H54 (cell line): ENCODE measurements at regions not wholly inside any gene's neighbourhood (a gene's known extent, or its start where the extent isn't known, plus 50 kb on each side); places are given as distances from the start of the nearest gene placed in this dataset.
"Not testable (repeated sequence)": the region's sequence is repeated elsewhere in the genome, so short reads cannot be mapped to it uniquely, and the experiment has no call there.

Experiments used
- DNase-seq: peaks from one replicate; pipeline ENCODE4 v3.0.0; 2011; ENCODE audit warnings: low spot score, mixed read lengths; ENCODE audit not compliant: insufficient read length
- FAIRE-seq: peaks from 3 replicates; lab custom pipeline; 2011; peaks lifted over from hg19 to GRCh38; lab: Jason Lieb, UNC
- POLR2A ChIP-seq: IDR thresholded peaks from 2 replicates; pipeline ENCODE4 v1.6.1; 2011; ENCODE audit warnings: low read depth, mild to moderate bottlenecking, low read length

DNA sequence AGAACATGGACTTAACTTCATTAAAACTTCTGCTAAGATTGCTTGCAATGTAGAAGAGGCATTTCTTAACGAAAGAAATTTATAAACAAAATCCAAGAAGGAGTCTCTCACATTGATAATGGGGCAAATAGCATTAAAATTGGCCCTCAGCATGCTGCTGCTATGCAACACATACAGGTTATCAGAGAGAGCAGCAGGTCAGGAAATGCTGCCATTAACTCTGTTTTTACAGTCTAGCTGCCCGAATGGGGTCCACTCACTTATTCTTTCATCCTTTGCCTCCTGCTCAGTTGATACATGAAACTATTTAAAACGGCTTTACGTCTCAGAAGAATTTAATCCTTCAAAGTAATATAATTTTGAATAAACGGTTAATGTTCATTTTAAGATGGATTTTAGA, 620.4 kb downstream of the SLC16A7 start:
- FAIRE-seq, result no peak

GRCh38 chr12:60223242-60223641, 627.4 kb downstream of the SLC16A7 start:
- FAIRE-seq (no peak), DNase-seq (no peak)
- no peak for TF ChIP-seq POLR2A

More for the DNA sequence above, 620.4 kb downstream of the SLC16A7 start:
- TF ChIP-seq POLR2A, result no peak
- DNase-seq, result no peak

- FAIRE-seq, result no peak
- TF ChIP-seq POLR2A, result no peak
Observed at GRCh38 chr12:60225216-60226000, 629.6 kb downstream of the SLC16A7 start.

GRCh38 chr12:60227916-60228315, 632.1 kb downstream of the SLC16A7 start:
- TF ChIP-seq POLR2A, result no peak
- FAIRE-seq (no peak), DNase-seq (no peak)

More at GRCh38 chr12:60225216-60226000, 629.6 kb downstream of the SLC16A7 start:
- no peak for DNase-seq

DNA sequence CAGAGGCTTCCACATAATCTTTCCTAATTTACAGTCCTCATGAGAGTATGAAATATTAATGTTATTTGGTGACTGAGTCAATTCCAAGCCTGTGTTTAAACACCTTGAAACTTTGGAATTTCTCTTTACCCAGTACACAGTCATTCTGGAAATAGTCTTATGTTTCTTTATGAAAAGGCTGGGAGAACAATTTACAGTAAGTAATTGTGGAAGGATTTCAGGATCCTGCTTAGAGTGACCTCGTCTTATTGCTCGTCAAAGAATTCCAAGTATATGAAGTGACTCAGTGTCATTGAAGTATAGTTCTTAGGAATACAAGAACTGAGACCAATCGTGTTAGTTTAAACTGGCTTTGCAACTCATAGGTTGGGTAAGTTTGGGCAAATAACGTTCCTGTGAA, 634.2 kb downstream of the SLC16A7 start:
- DNase-seq (no peak), FAIRE-seq (no peak)
- TF ChIP-seq POLR2A, result no peak

GRCh38 chr12:60231303-60231702, 635.5 kb downstream of the SLC16A7 start:
- no peak for TF ChIP-seq POLR2A
- DNase-seq (no peak), FAIRE-seq (no peak)

DNA sequence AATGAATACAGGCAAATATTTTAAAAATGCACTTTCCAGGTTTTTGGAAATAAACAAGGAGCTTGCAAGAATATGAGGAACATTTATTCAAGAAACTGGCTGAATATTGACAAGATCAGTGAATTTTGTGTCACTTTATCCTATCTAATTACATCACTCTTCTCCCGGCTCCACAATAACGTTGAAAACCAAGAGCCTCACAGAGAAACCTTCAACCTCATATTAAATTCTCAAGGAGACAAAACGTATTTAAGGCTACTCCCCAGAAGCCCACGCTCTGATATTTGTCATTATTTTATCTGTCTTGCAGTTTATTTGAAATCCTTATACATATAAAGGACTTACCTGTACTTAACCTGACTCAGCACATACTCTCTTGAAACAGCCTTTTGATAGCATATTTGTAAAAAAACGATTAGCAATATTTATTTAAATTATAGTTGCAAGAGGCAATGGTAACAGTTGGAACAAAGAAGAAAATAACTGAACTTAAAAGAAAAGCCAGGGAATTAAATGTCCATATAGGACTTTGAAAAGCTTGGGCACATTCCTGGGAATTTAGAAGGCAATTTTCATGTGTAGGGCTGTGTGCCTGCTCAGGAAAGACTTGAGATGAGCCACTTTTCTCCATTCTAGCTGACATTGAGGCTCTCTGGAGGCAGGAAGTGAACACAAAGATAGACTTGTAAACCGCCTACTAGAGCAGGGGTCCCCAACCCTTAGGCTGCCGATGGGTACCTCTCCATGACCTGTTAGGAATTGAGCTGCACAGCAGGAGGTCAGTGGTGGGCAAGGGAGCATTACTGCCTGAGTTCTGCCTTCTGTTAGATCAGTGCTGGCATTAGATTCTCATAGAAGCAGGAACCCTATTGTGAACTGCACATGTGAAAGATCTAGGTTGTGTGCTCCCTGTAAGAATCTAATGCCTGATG, 636.4 kb downstream of the SLC16A7 start:
- no peak for FAIRE-seq
- no peak for TF ChIP-seq POLR2A

GRCh38 chr12:60234611-60235195, 638.9 kb downstream of the SLC16A7 start:
- not testable (repeated sequence) for FAIRE-seq

More for the DNA sequence above, 636.4 kb downstream of the SLC16A7 start:
- no peak for DNase-seq

GRCh38 chr12:60235261-60235660, 639.4 kb downstream of the SLC16A7 start:
- FAIRE-seq, result no peak
- no peak for TF ChIP-seq POLR2A
- DNase-seq, result no peak

More at GRCh38 chr12:60234611-60235195, 638.9 kb downstream of the SLC16A7 start:
- DNase-seq, result not testable (repeated sequence)

DNA sequence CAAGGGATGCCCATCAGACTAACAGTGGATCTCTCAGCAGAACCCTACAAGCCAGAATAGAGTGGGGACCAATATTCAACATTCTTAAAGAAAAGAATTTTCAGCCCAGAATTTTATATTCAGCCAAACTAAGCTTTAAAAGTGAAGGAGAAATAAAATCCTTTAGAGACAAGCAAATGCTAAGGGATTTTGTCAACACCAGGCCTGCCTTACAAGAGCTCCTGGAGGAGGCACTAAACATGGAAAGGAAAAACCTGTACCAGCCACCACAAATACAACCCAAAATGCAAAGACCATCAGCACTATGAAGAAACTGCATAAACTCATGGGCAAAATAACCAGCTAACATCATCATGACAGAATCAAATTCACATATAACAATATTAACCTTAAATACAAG, 640.6 kb downstream of the SLC16A7 start:
- not testable (repeated sequence) for DNase-seq, FAIRE-seq

- no peak for TF ChIP-seq POLR2A
- DNase-seq (no peak), FAIRE-seq (no peak)
Observed at GRCh38 chr12:60240891-60241290, 645.1 kb downstream of the SLC16A7 start.

DNA sequence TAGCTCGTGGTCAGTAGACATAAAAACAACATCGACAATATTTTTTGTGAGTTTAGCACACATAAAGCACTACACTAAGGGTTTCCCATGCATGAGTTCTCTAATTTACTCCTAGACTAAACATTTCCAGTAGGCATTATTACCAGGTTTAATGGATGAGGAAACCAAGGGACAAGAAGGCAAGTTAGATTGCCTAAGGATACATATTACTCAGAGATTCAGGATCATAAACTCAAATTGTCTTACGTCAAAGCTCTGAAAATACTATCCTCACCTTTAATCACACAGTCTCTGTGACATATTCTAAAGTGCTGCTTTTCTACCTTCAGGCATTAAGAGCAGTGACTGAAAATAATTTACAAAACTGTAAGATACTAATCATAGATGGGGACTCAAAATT, 655.3 kb downstream of the SLC16A7 start:
- FAIRE-seq, result no peak
- TF ChIP-seq POLR2A, result no peak
- no peak for DNase-seq

GRCh38 chr12:60252359-60253096, 656.7 kb downstream of the SLC16A7 start:
- no peak for TF ChIP-seq POLR2A
- DNase-seq (no peak), FAIRE-seq (no peak)

DNA sequence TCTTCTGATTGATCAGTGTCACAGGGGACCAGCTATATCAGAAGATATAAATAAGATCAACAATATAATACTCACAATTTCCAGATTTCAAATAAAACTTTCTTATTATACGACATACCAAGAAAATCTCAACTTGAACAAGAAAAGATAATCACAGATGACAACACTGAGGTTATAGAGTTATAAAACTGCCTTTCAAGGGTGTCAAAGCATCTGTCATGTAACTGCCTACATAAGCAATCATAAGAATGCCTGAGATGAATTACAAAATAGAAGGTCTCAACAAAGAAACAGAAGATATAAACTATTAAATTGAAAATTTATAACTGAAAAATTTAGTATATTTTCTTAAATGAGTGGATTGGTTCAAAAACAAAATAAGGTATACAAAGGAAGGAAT, 659.2 kb downstream of the SLC16A7 start:
- DNase-seq, result no peak
- TF ChIP-seq POLR2A, result no peak
- no peak for FAIRE-seq
